HepG2 (cell line): ENCODE measurements at regions not wholly inside any gene's neighbourhood (a gene's known extent, or its start where the extent isn't known, plus 50 kb on each side); places are given as distances from the start of the nearest gene placed in this dataset.

Experiments used
- ATAC-seq: fragments of 200-7000 bp; cut with Tn5 transposase; 3 replicates; pipeline ENCODE4 v1.9.1; 2020; ENCODE audit warnings: mild to moderate bottlenecking, moderate library complexity
- BruUV-seq: library from RNA; stranded (reverse); fragments of 400-500 nt; replicated peaks from 2 replicates; lab custom pipeline; 2021; lab: Mats Ljungman, UMichigan
- CTCF ChIA-PET: fragments of 300-600 bp; formaldehyde crosslinking; extraction: SDS; loops from one replicate; lab custom pipeline; 2021; ENCODE audit warnings: low total read pairs, inconsistent platforms, low intra/inter-chr PET ratio; lab: Yijun Ruan, JAX
- POLR2A ChIA-PET: fragments of 350-600 bp; sonication (Branson Sonifier 250); formaldehyde crosslinking; loops from one replicate; lab custom pipeline; 2020; ENCODE audit warnings: antibody characterized with exemption, inconsistent platforms; lab: Yijun Ruan, JAX
- DNase-seq: peaks from one replicate; pipeline ENCODE4 v3.0.0-alpha.2; 2015; ENCODE audit warnings: low spot score
- FAIRE-seq: peaks from 3 replicates; lab custom pipeline; 2011; peaks lifted over from hg19 to GRCh38; lab: Jason Lieb, UNC
- H2AFZ ChIP-seq: one replicate; pipeline ENCODE4 v1.6.1; 2011; ENCODE audit warnings: low read length, inconsistent platforms
- H3K27ac ChIP-seq: fragments of 300-600 bp; 3 replicates; pipeline ENCODE4 v1.8.0; 2011; ENCODE audit warnings: mixed run types, mild to moderate bottlenecking, mixed read lengths, low read length, inconsistent platforms; ENCODE audit not compliant: insufficient read depth; ENCODE audit errors: extremely low read length
- H3K27me3 ChIP-seq, 2 experiments: fragments of 200-600 bp in 1 of 2; 2 replicates in 1 of 2; 3 replicates in 1 of 2; pipeline versions ENCODE4 v1.6.0 to v1.8.0; 2011; ENCODE audit warnings: low read length in 2 of 2, mild to moderate bottlenecking in 2 of 2, moderate library complexity in 2 of 2, inconsistent platforms in 1 of 2; ENCODE audit not compliant: insufficient read depth in 2 of 2, control insufficient read depth in 1 of 2
- H3K36me3 ChIP-seq, 2 experiments: fragments of 200-600 bp in 1 of 2; replicated peaks in 1 of 2; 2 replicates in 1 of 2; 3 replicates in 1 of 2; pipeline versions ENCODE4 v1.5.1 to v1.8.0; 2011; ENCODE audit warnings: low read length in 2 of 2, inconsistent platforms in 1 of 2; ENCODE audit not compliant: insufficient read depth in 2 of 2, control insufficient read depth in 1 of 2
- H3K4me1 ChIP-seq: 2 replicates; pipeline ENCODE4 v1.5.1; 2012; ENCODE audit warnings: low read length, inconsistent platforms; ENCODE audit not compliant: insufficient read depth
- H3K4me2 ChIP-seq: 2 replicates; pipeline ENCODE4 v1.6.0; 2011; ENCODE audit warnings: low read depth, low read length, inconsistent platforms
- H3K4me3 ChIP-seq, 3 experiments: fragments of 200-600 bp in 1 of 3; sonication (generic), shearing (Covaris generic) in 1 of 3; replicated peaks in 1 of 3; 2 replicates each; pipeline ENCODE4 v1.5.1; 2011 to 2016; ENCODE audit warnings: low read length in 3 of 3, inconsistent platforms in 2 of 3, low read depth in 2 of 3, mild to moderate bottlenecking in 2 of 3, control low read depth in 1 of 3, mixed read lengths in 1 of 3; ENCODE audit not compliant: insufficient read depth in 1 of 3
- H3K79me2 ChIP-seq: one replicate; pipeline ENCODE4 v1.6.1; 2011; ENCODE audit warnings: low read length, inconsistent platforms; ENCODE audit not compliant: insufficient read depth
- H3K9ac ChIP-seq: 2 replicates; pipeline ENCODE4 v1.6.0; 2011; ENCODE audit warnings: mild to moderate bottlenecking, low read depth, low read length, inconsistent platforms; ENCODE audit not compliant: insufficient read depth
- H3K9me3 ChIP-seq: 2 replicates; pipeline ENCODE4 v1.5.1; 2012; ENCODE audit warnings: mild to moderate bottlenecking, low read length
- H4K20me1 ChIP-seq: 2 replicates; pipeline ENCODE4 v1.6.0; 2011; ENCODE audit warnings: inconsistent platforms, mild to moderate bottlenecking, low read length, moderate library complexity; ENCODE audit not compliant: insufficient read depth
- HNRNPK ChIP-seq: fragments of 200-400 bp; formaldehyde crosslinking; IDR thresholded peaks from 2 replicates; pipeline ENCODE4 v1.6.1; 2018; ENCODE audit warnings: low read length, low read depth, moderate library complexity, mild to moderate bottlenecking; ENCODE audit not compliant: poor library complexity, severe bottlenecking
- SAP130 ChIP-seq: IDR thresholded peaks from 2 replicates; pipeline ENCODE4 v1.6.1; 2016; ENCODE audit warnings: low read depth
- WGBS: methylation state at CpG from one replicate; pipeline ENCODE4 v1.1.6; 2017; ENCODE audit warnings: low lambda C conversion rate; 5-methylcytosine and 5-hydroxymethylcytosine counted together
- in situ Hi-C: cut with HindIII; loops from 2 replicates; pipeline ENCODE4 v1.10.0; 2017; ENCODE audit warnings: low pct_unique_long_range_greater_than_20kb; ENCODE audit not compliant: extremely low pct_ligation_motif_present
- intact Hi-C: fragments of 100-400 bp; cut with micrococcal nuclease; formaldehyde crosslinking; loops from one replicate; pipeline ENCODE4 v1.10.0; 2022; ENCODE audit not compliant: unreplicated experiment
- TF ChIP-seq, protein P1 (sequence below): sonication (generic); formaldehyde crosslinking; conservative IDR thresholded peaks from 2 replicates; pipeline ENCODE4 v1.8.0; 2022; ENCODE audit warnings: low read depth, missing genetic modification reagents

DNA sequence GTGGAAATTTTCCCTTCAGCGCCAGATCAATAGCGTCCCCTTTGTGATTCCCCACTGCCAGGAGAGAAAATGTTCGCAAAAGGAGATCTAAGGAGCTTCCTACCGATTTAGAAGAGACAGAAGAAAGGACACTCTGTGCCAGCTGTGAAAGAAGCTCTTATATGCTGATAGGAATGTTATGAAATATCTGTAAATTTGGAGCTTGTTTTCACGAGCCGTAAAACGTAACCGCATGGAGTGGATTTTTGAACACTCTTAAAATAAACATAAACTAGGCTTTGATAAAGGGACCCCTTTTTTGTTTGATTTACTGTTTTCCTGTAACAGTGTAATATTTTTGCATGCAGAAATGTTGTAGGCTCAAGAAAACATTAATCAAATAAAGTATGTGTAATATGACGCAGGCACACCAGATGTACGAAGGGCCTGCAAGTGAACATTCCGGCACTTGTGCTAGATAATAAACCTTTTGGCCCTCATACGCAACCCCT, 346.8 kb downstream of the ETNK1 start:
- FAIRE-seq: no peak
- H3K4me1 ChIP-seq: no peaks in the 10 kb centered on the region
- no peak overlapping the region for H2AFZ ChIP-seq
- no peak overlapping the region for H3K4me2 ChIP-seq
- no peak overlapping the region for H3K9ac ChIP-seq
- no peak for TF ChIP-seq SAP130 (CRISPR knock-in tag)
- in situ Hi-C loops: no loop called here
- WGBS: 42% methylated on average over 12 of the region's 12 CpGs
- ATAC-seq: no peak
- no peaks in the 10 kb centered on the region for H3K36me3 ChIP-seq
- no peak for DNase-seq
- intact Hi-C loops: no loop called here
- no peaks in the 10 kb centered on the region for H3K79me2 ChIP-seq
- H3K4me3 ChIP-seq: no peak overlapping the region
- CTCF ChIA-PET: no interaction called here
- POLR2A ChIA-PET: no interaction called here
- H3K27ac ChIP-seq: no peak overlapping the region
- no peaks in the 10 kb centered on the region for H3K27me3 ChIP-seq
- no TSS peak for BruUV-seq
- H3K9me3 ChIP-seq: no peaks in the 10 kb centered on the region
- H4K20me1 ChIP-seq: no peaks in the 10 kb centered on the region

DNA sequence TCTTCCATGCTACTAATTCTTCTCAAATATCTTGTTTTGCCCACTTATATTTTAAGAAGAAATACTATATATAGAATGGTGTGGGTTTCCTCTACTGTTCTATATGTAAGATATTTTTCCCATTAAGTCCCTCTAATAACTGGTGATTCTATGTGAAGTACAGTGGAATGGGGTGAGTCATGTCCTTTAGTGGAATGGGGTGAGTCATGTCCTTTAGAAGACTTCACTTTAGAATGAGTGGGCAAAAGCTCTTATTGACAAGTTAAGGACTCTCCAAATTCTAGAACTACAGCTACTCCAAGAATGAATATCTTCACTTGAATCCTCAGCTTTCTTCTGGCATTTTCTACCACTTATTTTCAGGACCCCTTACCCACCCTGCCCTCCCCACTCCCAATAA, 349.9 kb downstream of the ETNK1 start:
- Histone ChIP-seq H2AFZ (no peak overlapping the region), H3K9ac (no peak overlapping the region), H3K4me3 (no peak overlapping the region), H3K79me2 (no peaks in the 10 kb centered on the region), H3K27ac (no peak overlapping the region)
- no TSS peak for BruUV-seq
- ChIA-PET CTCF (no interaction called here), POLR2A (no interaction called here)
- no peak for FAIRE-seq
- in situ Hi-C loops: no loop called here
- peak; percentile 28 for TF ChIP-seq HNRNPK
- TF ChIP-seq, protein P1, sequence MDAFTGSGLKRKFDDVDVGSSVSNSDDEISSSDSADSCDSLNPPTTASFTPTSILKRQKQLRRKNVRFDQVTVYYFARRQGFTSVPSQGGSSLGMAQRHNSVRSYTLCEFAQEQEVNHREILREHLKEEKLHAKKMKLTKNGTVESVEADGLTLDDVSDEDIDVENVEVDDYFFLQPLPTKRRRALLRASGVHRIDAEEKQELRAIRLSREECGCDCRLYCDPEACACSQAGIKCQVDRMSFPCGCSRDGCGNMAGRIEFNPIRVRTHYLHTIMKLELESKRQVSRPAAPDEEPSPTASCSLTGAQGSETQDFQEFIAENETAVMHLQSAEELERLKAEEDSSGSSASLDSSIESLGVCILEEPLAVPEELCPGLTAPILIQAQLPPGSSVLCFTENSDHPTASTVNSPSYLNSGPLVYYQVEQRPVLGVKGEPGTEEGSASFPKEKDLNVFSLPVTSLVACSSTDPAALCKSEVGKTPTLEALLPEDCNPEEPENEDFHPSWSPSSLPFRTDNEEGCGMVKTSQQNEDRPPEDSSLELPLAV (CRISPR knock-in tag): no peak
- TF ChIP-seq, all 625 proteins: peak for 1
- Histone ChIP-seq H3K4me1 (no peaks in the 10 kb centered on the region), H3K4me2 (no peak overlapping the region), H3K9me3 (no peaks in the 10 kb centered on the region), H3K27me3 (no peaks in the 10 kb centered on the region), H4K20me1 (no peaks in the 10 kb centered on the region), H3K36me3 (no peaks in the 10 kb centered on the region)
- DNase-seq (peak; percentile 13), ATAC-seq (no peak; the same call in 2 of the 3 replicates)
- intact Hi-C loops: no loop called here
